ENCODE measurements at regions not wholly inside any gene's neighbourhood (a gene's known extent, or its start where the extent isn't known, plus 50 kb on each side); places are given as distances from the start of the nearest gene placed in this dataset.

DNA sequence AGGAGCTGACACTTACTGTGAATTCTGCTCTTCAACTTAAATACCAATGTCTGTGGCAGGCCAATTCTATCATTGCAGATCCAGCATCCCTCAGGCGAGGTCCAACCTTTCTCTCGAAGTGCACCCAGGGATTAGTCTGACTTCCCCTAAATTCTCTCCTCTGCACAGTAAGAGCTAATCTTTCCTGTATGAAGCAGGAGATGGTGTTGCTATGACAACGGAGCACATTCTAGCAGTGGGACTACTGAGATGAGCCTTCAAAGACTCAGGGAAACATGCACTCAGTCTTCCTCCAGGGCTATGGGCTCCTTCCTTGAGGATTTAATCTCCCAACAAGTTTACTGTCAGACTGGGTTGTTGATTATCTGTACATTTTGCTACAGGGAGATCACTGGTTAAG lies 176.3 kb downstream of the NOL4 start:
- DNase-seq (no peak), ATAC-seq (no peak)
- H3K9me3 Mint-ChIP-seq (ENCODE audit: low read depth), result peaks cover 10% of the 10 kb centered on the region
- no peaks in the 10 kb centered on the region for H3K4me1 Mint-ChIP-seq
- no peak overlapping the region for H3K27ac Mint-ChIP-seq
- H3K36me3 Mint-ChIP-seq, result no peaks in the 10 kb centered on the region
- CTCF ChIA-PET, result no interaction called here
- no peaks in the 10 kb centered on the region for H3K27me3 Mint-ChIP-seq
- H3K4me3 Mint-ChIP-seq, result no peak overlapping the region

DNA sequence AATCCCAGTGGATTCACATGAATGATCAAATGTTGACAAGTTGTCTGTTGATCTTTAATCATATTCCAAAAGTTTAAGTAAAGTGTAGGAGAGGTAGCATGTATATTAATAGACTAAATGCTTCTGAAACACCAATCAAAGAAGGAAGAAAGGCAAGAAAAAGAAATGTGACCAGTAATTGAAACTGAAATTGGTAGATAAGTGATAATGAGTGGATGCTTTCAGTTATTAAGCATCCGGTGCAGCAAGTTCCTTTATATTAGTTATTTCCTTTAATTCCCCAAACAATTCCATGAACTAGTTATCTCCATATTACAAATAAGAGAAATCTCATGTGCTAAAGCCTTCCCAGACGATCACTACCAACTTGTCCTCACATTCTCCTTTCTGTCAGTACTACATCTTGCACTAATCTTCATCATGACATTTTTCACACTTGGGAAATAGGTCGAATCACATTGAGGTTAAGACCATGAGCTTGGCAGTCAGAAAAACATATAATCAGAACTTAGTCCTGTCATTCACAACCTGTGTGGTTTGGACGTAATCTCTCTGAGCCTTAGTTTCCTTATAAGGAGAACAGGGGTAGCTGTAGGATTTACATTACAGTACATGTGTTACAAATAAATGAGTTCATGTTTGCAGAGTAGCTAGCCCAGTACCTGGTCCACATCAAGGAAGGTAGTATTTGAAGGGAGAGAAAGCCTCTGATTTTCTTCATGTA lies 182.1 kb downstream of the NOL4 start:
- Mint-ChIP-seq H3K9me3 (ENCODE audit: low read depth) (peaks cover 5% of the 10 kb centered on the region), H3K27ac (no peak overlapping the region), H3K4me1 (no peaks in the 10 kb centered on the region), H3K27me3 (no peaks in the 10 kb centered on the region), H3K36me3 (no peaks in the 10 kb centered on the region), H3K4me3 (no peak overlapping the region)
- ATAC-seq, result no peak
- CTCF ChIA-PET, result no interaction called here
- DNase-seq, result no peak

DNA sequence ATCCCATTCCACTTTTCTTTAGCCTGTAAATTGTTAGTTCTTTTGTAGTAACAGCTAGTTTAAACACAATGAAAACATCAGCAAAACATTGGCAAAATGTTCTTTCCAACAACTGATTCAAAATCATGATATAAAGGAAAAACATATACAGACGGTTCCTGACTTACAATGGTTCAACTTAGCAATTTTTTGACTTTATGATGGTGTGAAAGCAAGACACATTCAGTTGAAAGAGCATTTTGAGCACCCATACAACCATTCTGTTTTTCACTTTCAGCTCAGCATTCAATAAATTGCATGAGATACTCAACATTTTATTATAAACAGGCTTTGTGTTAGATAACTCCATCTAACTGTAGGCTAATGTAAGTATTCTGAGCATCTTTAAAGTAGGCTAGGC lies 185.1 kb downstream of the NOL4 start:
- CTCF ChIA-PET, result no interaction called here
- peaks cover under 1% of the 10 kb centered on the region for H3K9me3 Mint-ChIP-seq (ENCODE audit: low read depth)

DNA sequence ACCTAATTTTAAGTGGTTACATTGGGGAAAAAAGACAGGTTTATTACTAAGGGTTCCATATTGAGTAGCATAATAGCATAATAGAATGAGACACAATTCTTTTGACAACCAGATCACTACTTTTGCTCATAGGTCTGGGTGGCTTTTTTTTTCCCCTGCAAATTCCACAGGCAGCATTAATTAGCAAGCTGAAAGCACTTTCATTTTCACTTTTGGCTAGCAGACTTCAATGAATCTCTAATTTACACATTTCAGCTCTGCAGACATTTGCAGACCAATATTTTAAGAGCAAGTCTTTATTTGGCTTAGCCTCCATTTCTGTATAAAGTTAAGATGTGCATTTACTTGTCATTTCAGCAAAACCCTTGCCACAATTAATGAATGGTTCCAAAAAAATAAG lies 185.5 kb downstream of the NOL4 start:
- no peak for ATAC-seq
- CTCF ChIA-PET, result no interaction called here
- Mint-ChIP-seq H3K9me3 (ENCODE audit: low read depth) (no peaks in the 10 kb centered on the region), H3K27me3 (no peaks in the 10 kb centered on the region), H3K27ac (no peak overlapping the region), H3K36me3 (no peaks in the 10 kb centered on the region), H3K4me3 (no peak overlapping the region), H3K4me1 (no peaks in the 10 kb centered on the region)
- DNase-seq, result no peak

More for the DNA sequence above, 185.1 kb downstream of the NOL4 start:
- H3K4me1 Mint-ChIP-seq, result no peaks in the 10 kb centered on the region
- ATAC-seq (no peak), DNase-seq (no peak)
- H3K4me3 Mint-ChIP-seq, result no peak overlapping the region
- no peak overlapping the region for H3K27ac Mint-ChIP-seq
- H3K36me3 Mint-ChIP-seq, result no peaks in the 10 kb centered on the region
- H3K27me3 Mint-ChIP-seq, result no peaks in the 10 kb centered on the region

DNA sequence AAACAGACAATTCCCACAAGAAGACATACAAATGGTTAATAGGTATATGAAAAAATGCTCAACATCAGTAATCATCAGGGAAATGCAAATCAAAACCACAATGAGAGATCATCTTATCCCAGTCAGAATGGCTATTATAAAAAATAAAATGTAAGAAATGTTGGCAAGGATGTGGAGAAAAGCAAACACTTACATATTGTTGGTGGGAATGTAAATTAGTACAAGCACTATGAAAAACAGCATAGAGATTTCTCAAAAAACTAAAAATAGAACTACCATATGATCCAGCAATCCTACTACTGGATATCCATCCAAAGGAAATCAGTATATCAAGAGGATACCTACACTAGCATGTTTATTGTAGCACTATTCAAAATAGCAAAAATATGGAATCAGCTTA lies 186.6 kb downstream of the NOL4 start:
- Mint-ChIP-seq H3K4me3 (no peak overlapping the region), H3K27ac (no peak overlapping the region), H3K4me1 (no peaks in the 10 kb centered on the region), H3K36me3 (no peaks in the 10 kb centered on the region), H3K27me3 (no peaks in the 10 kb centered on the region), H3K9me3 (ENCODE audit: low read depth) (peaks cover 5% of the 10 kb centered on the region)
- ATAC-seq (no peak), DNase-seq (no peak)
- CTCF ChIA-PET, result no interaction called here

DNA sequence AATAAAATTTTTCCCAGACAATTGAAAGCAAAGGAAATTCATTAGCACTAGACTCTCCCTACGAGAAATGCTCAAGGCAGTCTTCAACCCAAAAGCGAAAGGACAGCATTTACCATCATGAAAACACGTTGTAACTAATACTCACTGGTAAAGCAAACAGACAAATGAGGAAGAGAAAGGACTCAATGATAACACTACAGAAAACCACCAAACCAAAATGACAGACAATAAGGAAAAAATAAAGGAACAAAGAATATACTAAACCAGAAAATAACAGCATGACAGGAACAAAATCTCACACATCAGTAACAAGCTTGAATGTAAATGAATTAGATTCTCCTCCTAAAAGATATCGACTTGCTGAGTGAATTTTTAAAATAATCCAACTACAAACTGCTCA lies 190.7 kb downstream of the NOL4 start:
- Mint-ChIP-seq H3K4me1 (no peaks in the 10 kb centered on the region), H3K36me3 (no peaks in the 10 kb centered on the region), H3K9me3 (ENCODE audit: low read depth) (peaks cover 9% of the 10 kb centered on the region), H3K27me3 (no peaks in the 10 kb centered on the region), H3K27ac (no peak overlapping the region), H3K4me3 (no peak overlapping the region)
- no peak for DNase-seq
- ATAC-seq, result no peak
- CTCF ChIA-PET, result no interaction called here

DNA sequence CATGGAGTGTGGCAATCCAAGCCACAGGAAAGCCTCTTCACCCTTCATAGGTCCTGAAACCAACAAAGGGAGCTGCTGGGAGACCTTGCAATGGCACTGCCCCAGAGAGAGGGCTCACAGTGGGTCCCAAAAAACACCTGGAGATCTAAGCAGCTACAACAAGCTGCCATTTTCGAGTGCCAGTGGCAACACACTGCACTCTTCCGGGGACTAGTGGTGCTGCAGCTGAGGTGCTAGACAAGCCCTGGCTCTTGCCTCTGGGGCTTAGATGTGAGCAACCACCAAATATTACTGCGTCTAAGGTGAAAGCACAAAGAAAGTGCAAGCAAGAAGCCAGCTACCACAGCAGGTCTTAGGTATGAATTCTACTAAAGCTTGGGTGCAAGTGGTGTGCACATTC lies 192.9 kb downstream of the NOL4 start:
- no peak for ATAC-seq
- Mint-ChIP-seq H3K4me1 (no peaks in the 10 kb centered on the region), H3K4me3 (no peak overlapping the region), H3K36me3 (no peaks in the 10 kb centered on the region), H3K27me3 (no peaks in the 10 kb centered on the region), H3K9me3 (ENCODE audit: low read depth) (peaks cover 11% of the 10 kb centered on the region), H3K27ac (no peak overlapping the region)
- DNase-seq, result no peak
- CTCF ChIA-PET, result no interaction called here

DNA sequence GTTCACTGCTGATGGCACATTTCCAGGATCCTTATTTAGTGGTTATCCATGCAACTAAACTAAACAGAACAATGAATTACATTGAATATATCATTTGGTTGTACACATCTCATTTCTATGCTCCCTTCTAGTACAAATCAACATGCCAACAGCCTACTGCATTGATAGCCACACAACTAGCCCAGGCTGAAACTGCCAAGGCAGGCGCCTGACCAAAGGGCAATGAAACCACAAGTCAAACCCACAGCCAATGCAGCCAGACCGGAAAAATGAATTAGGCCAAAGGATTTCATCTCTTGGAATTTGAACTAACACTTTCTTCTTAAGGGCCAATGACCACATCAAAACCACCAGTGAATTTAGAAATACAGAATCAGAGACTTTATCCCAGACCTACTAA lies 196.4 kb downstream of the NOL4 start:
- no peak for ATAC-seq
- CTCF ChIA-PET, result no interaction called here

DNA sequence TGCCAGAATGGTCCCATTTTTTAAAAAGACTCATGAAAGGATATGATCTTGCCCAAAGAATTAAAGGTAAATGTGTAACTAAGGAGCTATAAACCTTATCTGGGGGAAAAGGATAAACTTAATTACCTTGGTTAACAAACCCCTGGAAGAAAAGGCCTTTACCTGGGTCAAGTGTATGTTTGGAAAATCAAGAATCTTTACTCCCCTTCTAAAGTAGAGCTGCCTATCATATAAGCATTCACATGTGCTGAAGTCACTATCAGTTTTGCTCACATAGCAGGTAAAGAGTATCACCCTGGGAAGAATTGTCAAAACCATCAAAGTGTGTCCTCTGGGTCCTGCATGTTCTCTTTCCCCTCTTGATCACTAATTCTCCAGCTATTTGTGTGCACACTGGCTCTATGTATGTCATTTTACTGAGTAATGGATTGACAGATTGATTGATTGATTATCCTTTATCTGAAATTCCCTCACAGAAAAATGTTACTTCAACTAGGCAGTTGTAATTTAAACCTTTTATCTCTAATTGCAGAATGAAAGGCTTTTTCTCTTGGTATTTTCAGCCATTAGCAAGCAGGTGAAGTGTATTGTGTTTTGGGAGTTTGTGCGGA lies 199.4 kb downstream of the NOL4 start:
- H3K4me1 Mint-ChIP-seq, result no peaks in the 10 kb centered on the region

More for the DNA sequence above, 196.4 kb downstream of the NOL4 start:
- Mint-ChIP-seq H3K27ac (no peak overlapping the region), H3K36me3 (no peaks in the 10 kb centered on the region), H3K9me3 (ENCODE audit: low read depth) (peaks cover 6% of the 10 kb centered on the region), H3K4me1 (no peaks in the 10 kb centered on the region), H3K4me3 (no peak overlapping the region), H3K27me3 (no peaks in the 10 kb centered on the region)
- DNase-seq, result no peak

DNA sequence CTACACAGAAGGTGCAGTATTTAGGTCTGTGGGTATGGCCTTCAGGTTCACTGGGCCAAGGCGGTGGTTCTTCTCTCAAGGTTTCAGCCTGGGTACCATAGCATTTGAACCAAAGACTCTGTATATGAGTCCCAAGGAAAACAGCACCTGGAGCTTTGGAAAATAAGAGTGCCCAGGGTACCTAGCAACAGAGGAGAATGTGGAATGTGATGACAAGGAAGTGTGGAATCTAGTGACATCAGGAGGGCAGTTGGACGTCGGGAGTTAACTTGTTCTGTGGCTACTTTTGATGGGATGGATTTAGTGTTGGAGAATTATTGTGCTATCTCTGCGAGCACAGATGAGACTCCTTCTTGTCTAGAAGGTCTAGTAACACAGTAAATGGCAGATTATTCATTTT lies 201.2 kb downstream of the NOL4 start:
- Mint-ChIP-seq H3K4me1 (no peaks in the 10 kb centered on the region), H3K27me3 (no peaks in the 10 kb centered on the region), H3K27ac (no peak overlapping the region), H3K9me3 (ENCODE audit: low read depth) (peaks cover 9% of the 10 kb centered on the region), H3K4me3 (no peak overlapping the region), H3K36me3 (no peaks in the 10 kb centered on the region)
- CTCF ChIA-PET, result no interaction called here
- no peak for ATAC-seq
- DNase-seq, result no peak

More for the DNA sequence above, 199.4 kb downstream of the NOL4 start:
- no peaks in the 10 kb centered on the region for H3K27me3 Mint-ChIP-seq
- no peak for DNase-seq
- no peak for ATAC-seq
- no peak overlapping the region for H3K27ac Mint-ChIP-seq
- H3K36me3 Mint-ChIP-seq, result no peaks in the 10 kb centered on the region
- CTCF ChIA-PET, result no interaction called here
- peaks cover 9% of the 10 kb centered on the region for H3K9me3 Mint-ChIP-seq (ENCODE audit: low read depth)
- H3K4me3 Mint-ChIP-seq, result no peak overlapping the region

DNA sequence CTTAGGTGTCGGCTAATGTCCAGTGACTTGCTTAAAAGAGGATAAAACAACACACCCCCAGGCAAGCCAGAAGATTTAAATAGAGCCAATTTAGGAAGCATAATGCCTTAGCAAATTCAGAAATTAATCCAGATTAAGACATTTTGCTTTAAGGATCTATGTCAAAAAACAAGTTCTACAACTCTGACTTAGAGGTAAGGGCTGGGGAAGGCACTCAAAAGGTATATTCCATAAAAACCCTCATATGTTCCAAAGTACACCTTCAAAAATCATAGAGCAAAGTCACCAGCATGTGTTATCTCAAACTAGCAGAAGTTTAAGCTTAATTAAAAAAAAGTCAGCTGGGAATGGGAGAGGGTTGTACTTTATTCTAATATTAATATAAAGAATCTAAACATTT lies 206.4 kb downstream of the NOL4 start:
- H3K27me3 Mint-ChIP-seq, result no peaks in the 10 kb centered on the region
- no peak overlapping the region for H3K27ac Mint-ChIP-seq
- DNase-seq (no peak), ATAC-seq (no peak)
- H3K4me1 Mint-ChIP-seq, result no peaks in the 10 kb centered on the region
- H3K36me3 Mint-ChIP-seq, result no peaks in the 10 kb centered on the region
- CTCF ChIA-PET, result no interaction called here
- no peak overlapping the region for H3K4me3 Mint-ChIP-seq
- peaks cover 11% of the 10 kb centered on the region for H3K9me3 Mint-ChIP-seq (ENCODE audit: low read depth)

DNA sequence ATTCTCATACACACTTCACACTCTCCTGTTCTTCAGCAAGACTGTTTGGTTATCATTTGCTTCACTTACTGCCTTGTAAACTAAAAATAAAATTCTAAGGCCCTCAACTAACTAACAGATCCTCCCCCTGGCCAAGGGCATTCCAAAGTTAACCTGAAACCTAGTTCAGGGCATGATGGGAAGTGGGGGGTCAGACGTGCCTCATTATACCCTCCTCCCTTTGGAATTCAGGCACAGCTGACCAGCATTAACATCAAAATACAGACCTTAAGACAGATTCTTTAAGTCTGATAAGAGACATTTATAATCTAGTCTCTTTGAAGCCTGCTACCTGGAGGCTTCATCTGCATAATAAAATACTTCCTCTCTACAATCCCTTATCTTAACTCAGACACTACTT lies 221.0 kb downstream of the NOL4 start:
- H3K4me3 Mint-ChIP-seq, result no peak overlapping the region
- no peak for ATAC-seq
- CTCF ChIA-PET, result no interaction called here
- no peak for DNase-seq
- H3K9me3 Mint-ChIP-seq (ENCODE audit: low read depth), result no peaks in the 10 kb centered on the region
- H3K27me3 Mint-ChIP-seq, result no peaks in the 10 kb centered on the region
- H3K27ac Mint-ChIP-seq, result no peak overlapping the region
- H3K4me1 Mint-ChIP-seq, result no peaks in the 10 kb centered on the region
- no peaks in the 10 kb centered on the region for H3K36me3 Mint-ChIP-seq

DNA sequence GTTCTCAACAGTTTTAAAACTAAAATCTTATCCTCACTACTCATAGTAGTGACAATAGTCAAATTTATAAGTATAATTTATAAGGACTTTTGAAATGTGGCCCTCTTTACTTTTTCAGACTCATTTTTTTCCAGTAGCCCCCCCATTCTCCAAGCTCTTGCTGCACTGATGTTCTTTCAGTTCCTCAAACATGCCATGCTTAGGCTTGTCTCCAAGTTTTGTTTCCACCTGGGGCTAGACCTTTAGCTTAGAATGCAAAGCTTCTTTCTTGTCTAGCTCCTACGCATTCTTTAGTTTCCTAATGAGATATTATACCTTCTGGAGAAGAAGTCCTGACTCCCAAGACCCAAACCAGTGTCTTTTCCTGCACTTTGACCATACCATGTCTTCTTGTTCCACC lies 222.6 kb downstream of the NOL4 start:
- ATAC-seq (no peak), DNase-seq (no peak)
- Mint-ChIP-seq H3K27me3 (no peaks in the 10 kb centered on the region), H3K27ac (no peak overlapping the region), H3K36me3 (no peaks in the 10 kb centered on the region), H3K4me3 (no peak overlapping the region), H3K9me3 (ENCODE audit: low read depth) (no peaks in the 10 kb centered on the region), H3K4me1 (no peaks in the 10 kb centered on the region)
- CTCF ChIA-PET, result no interaction called here

DNA sequence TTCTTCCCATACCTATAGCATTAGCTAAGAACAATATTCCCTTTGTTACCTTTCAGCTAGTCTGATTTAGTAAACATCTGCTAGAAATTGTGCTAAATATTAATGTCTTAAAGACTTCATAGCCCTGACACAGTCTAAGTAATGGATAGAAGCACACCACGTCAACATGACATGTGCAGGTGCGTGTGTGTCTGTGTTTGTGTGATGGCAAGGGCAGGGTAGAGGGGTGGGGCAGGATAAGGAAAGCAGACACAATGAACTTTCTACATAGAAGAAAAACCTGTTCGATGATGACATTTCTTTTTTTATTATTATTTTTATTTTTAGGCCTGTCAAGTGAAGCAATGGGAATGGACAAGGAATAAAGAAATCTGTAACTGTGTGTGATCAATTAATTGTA lies 223.3 kb downstream of the NOL4 start:
- Mint-ChIP-seq H3K9me3 (ENCODE audit: low read depth) (no peaks in the 10 kb centered on the region), H3K27ac (no peak overlapping the region), H3K27me3 (no peaks in the 10 kb centered on the region), H3K4me1 (no peaks in the 10 kb centered on the region), H3K36me3 (no peaks in the 10 kb centered on the region), H3K4me3 (no peak overlapping the region)
- no peak for ATAC-seq
- CTCF ChIA-PET, result no interaction called here
- no peak for DNase-seq

DNA sequence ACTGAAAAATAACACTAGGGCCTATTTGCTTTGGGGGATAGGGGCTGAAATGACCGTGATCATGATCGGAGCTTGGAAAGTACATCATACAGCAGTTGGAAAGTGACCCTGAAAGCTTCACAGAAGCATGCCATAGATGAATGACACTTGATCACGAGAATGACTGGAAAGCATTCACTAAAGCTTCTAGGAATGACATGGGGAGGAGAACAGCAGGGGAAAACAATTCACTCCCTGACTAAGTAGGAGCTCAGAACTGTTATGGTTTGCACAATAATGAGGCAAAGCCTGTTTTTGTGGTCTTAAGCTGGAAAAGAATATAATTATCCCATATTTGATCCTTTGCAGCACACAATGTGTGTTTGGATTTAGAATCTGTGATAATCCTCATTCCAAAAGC lies 237.5 kb downstream of the NOL4 start:
- no peaks in the 10 kb centered on the region for H3K27me3 Mint-ChIP-seq
- CTCF ChIA-PET, result no interaction called here
- DNase-seq (no peak), ATAC-seq (no peak)
- H3K9me3 Mint-ChIP-seq (ENCODE audit: low read depth), result peaks cover 4% of the 10 kb centered on the region
- H3K27ac Mint-ChIP-seq, result no peak overlapping the region
- H3K4me1 Mint-ChIP-seq, result no peaks in the 10 kb centered on the region
- no peaks in the 10 kb centered on the region for H3K36me3 Mint-ChIP-seq
- no peak overlapping the region for H3K4me3 Mint-ChIP-seq
